ENCODE measurements at regions not wholly inside any gene's neighbourhood (a gene's known extent, or its start where the extent isn't known, plus 50 kb on each side); places are given as distances from the start of the nearest gene placed in this dataset.
"Not testable (repeated sequence)": the region's sequence is repeated elsewhere in the genome, so short reads cannot be mapped to it uniquely, and the experiment has no call there.

DNA sequence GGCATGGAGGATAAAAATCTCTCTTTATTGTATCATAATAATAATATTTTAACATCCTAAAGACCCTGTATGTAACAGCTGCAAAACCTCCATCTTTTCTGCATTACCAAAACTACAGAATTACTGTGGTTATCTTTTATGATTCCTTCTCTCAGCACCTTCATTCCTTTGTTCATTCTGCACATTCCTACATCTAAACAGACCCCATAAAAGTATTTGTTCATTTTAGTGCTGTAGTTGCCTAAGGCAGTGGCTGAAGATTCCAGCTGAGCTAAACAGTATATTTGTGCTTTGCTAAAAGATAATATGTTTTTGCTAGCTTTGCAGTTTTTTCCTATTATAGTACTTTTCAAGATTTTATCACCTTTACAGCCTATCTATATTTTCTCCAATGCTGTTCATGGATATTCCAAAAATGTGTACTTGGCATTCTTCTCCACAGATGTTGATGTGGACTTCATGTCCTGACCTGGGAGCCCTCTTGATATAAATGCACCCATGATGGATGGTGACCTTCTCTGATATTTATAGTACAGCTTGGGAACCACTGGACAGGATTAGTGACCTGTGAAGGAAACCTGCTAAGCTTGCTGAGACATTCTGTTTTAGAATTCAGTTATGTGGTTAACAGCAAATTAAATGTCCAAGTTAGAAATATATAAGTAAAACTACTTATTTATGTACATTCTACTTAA is 2832.9 kb upstream of the PCDH20 start:
- no peak for DNase-seq (ENCODE audit: low spot score)

DNA sequence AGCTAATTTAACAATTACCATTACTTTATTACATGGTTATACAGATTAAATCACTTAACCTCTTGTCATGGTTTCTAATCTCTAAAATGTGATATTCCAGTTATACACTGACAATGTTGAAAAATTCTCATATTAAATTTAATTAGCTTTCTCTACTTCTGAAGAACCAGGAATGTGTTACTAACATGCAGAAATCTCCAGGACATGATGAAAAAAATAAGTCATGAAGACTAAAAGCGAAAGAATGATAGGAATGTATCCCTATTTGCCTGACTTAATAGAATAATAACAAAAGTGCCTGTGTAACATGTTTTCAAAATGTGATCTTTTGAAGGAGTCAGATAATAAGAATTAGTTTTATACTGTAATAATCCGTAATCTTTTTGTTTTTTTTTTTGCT is 2823.7 kb upstream of the PCDH20 start:
- no peak for DNase-seq (ENCODE audit: low spot score)

DNA sequence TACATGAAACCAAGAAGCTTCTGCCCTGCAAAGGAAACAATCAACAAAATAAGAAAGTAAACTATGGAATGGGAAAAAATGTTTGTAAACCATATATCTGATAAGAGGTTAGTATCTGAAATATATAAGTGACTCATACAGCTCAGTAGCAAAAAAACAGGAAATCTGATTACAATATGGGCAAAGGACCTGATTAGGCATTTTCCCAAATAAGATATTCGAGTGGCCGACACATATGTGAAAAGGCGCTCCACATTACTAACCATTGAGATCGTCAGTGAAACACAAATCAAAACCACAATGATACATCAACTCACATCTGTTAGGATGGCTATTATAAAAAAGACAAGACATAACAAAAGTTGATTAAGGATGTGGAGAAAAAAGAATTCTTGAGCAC is 2818.6 kb upstream of the PCDH20 start:
- no peak for DNase-seq (ENCODE audit: low spot score)

DNA sequence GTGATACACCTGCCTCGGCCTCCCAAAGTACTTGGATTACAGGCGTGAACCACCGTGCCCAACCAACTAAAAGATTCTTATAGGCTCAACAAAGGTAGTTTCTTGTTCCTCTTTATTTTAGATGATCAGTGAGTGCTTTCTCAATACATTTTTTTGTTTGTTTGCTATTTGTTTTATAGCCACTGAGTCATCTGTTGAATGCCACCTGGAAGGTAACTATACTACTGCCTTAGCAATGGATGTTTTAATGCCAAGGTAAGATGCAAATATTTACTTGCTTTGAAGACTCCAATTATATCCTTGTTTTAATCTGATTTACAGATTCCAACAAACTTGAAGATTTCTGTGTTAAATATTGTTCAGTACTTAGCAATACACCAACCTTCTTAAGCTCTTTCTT is 2807.4 kb upstream of the PCDH20 start:
- DNase-seq (ENCODE audit: low spot score) = no peak

DNA sequence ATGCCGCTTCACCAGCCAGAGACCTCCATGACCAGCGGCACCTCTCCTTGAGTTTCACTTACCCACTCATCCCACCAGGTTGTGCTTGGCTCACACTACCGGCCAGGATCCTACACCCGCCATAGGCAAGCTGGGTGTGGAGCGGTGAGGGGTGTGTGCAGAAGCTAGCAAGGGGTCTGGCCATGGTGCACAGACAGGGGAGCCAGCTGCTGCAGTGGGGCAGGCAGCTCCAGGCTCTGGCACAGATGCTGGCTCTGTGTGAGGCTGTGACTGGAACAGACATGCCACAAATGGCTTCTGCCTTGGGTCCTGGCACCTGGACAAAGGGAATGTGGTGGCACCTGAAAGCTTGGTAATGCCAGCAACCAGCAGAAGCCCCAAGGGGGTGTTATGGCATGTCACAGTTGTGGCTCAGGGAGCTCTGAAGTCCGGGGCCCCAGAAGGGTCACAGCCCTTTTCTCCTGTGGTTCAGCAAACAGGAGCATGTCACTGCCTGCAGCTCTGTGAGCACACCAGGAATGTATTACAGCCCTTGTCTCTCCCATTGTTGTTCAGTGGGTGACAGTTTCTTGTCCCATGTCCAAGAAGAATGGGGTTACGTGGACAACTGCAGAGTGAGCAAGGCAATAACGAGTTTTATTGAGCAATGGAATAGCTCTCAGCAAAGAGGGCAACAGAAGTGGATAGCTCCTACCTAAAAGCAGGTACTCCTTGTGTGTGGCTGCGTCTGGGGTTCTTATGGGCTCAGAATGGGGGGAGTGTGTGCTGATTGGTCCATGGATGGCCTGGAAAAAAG is 2791.0 kb upstream of the PCDH20 start:
- no peak for DNase-seq (ENCODE audit: low spot score)

DNA sequence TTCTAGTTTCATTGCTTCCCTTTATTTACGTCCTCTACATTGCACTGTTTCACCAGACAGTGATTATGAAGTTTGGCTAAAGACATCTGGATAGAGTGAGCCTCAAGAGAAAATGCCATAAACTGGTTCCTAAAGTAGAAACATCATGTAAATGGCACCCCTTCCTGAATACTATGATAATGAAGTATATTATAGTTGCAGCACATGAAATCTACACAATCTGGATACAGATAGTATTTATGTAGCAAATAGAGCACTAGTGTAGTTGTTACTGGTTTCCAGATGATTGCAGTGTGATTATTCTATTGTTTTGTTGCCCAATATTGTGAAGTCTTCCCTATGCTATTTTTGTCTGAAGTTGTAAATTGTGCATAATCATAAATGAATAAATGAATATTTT is 2786.9 kb upstream of the PCDH20 start:
- no peak for DNase-seq (ENCODE audit: low spot score)

DNA sequence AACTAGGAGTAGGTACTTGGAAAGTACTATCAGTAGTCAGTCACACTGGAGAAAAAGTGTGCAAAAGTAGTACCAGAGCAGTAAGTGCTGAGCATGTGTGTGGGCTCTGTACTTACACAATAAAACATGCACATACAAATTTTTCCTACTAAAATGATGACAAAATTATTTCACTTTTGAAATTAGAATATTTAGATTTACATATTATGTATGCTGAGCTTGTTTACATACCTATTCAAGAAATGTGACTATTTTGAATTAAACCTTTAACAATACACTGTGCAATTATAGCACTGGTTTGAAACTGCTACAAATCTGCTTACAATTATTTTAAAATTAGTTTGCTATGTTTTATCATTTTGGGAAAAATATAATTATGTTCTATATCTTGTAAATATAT is 2781.6 kb upstream of the PCDH20 start:
- no peak for DNase-seq (ENCODE audit: low spot score)

DNA sequence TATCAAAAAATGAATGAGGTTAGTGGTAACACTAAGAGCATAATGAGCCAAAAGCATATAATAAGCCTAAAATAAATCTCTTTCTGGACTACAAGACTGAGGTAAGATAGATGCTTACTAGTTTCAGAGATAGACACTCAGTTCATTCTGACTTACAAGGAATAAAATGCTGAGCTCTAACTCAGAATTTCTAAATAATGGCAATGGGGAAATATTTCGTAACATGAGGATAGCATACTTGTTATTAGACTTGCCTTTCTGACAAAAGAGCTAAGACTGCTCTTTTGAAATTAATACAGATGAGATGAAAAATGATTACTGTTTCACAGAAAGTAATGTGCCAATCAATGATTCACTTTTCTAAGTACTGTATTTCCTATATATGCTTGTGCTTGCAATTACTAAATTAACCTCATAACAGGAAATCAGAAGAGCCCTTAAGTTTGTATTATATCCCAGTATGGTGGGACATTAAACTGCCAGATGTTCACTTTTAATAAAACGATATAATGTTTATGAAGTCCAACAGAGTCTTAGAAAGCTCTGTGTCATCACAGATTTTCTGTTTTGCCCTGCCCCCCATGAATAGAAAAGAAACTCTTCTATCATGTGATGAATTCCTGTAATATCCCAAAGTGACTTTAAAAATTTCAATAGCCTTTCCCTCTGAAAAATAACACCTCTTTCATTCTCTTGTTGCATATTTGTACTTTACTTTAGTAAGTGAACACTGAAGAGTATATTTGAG is 2771.0 kb upstream of the PCDH20 start:
- DNase-seq (ENCODE audit: low spot score) = no peak

DNA sequence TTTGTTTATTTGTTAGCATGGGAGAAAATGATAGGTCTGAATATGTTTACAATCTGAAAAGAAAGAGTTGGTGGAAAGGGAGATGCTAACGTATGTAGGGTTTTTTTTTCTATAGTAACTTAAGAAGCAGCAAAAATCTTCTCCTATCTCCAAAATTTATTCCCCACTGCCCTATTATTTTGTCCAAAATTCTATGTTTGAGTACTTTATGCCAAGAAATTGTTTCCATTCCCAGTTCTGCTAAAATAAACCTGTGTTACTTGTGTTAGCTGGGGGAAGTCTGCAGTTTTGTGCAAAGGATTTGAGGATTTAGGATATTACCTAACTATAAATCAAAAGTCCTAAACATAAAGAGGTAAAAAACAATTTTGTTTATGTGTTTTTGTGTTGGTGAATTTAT is 2770.4 kb upstream of the PCDH20 start:
- DNase-seq (ENCODE audit: low spot score) = no peak

DNA sequence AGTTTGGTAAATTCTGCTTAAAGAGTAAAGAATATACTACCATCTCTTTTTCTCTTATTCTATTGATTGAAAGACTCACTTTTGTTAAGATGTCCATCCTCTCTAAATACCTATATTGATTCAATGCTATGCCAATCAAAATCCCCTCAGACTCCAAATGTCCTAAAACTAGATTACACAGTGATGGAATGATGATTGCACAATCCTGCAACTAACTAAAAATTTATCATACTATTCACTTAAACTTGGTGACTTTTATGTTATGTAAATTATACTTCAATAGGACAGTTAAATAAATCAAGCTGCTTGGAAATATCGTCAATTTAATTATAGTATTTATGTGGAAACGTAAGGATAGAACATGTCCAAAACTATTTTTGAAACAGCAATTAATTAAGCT is 2765.1 kb upstream of the PCDH20 start:
- DNase-seq (ENCODE audit: low spot score) = no peak

DNA sequence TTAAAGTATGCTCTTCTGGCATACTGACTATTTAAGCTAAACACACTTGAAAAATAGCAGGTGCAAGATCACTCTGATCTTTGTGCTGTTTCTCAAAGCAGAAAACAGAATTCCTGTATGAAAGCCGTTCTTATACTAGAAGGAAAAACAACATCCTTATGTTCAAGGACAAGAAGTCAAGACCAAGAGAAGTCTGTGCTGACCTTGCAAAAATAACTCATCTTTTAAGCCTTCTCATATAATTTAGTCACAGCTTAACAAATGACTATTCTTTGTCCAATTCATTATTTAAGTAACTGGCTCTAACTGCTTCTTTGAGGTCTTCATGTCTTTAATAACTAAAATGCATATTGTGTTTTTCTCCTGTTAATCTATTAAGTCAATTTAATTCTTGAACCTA is 2750.2 kb upstream of the PCDH20 start:
- no peak for DNase-seq (ENCODE audit: low spot score)

DNA sequence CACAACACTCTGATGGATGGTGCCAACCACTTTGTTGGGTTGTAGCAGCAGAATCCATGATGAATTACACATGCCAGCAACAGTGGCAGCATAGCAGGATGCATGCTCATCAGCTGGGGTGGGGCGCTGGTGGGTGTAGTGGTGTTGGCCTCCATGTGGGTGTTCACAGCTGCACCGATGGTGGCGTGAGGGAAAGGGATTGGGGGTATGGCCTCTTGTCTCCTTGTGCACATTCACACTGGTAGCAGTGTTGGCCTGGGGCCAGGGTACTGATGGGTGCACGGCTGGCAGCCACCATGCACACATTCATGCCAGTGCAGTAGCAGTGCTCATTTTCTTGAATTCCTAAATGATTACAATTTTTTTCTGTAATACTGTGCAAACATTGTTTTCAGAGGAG is 2748.8 kb upstream of the PCDH20 start:
- no peak for DNase-seq (ENCODE audit: low spot score)

DNA sequence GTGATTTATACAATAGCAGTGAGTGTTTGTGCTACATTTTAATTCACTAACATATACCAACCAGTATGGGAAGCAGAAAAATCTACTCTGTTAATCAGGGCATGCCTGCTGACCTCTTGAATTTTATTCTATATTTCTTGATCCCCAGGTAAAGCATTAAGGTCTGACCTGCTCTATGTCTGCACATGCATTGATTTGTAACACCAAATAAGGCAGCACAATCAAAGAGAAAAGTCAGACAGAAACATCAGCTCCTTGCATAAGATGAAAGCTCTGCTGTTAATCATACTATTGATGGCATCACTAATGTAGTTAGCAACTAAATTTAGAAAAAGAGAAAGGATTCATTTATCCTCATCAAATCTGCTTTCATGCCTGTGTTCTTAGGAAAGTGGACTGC is 2744.8 kb upstream of the PCDH20 start:
- peak; percentile 69 for DNase-seq (ENCODE audit: low spot score)

DNA sequence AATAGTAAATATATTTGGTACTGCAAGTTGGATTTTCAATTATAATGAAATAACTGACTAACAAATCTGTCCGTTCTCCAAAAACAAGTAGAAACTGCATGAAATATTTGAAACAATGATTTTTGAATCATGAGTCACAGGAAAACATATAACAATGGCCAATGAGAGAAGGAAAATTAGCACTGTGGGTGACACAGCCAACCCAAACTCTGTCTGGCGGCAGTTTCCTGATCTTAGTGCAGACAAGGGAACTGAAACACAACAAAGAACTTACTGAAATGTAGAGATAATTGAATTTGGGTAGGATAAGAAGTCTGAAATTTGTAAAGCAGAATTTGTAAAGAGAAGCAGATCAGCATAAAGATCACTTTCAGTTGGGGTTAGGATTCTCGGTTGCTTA is 2743.3 kb upstream of the PCDH20 start:
- peak; percentile 78 for DNase-seq (ENCODE audit: low spot score)

DNA sequence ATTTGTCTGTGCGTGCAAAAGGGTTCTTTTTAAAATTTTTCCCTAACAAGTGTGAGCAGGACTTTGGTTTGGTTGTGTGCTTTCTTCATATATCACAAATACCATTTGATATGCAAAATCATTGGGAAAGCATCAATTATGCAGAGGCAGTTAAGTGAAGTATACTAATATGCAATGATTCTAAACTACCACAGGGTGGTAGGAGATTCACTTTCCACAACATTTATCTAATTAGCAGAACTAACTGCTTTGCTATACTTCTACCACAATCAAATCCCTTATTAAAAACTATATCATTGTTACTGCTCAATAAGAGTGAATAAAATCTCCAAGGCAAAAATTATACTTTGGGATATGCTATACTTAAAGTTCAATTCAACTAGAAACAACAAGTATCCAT is 2738.9 kb upstream of the PCDH20 start:
- DNase-seq (ENCODE audit: low spot score) = no peak

DNA sequence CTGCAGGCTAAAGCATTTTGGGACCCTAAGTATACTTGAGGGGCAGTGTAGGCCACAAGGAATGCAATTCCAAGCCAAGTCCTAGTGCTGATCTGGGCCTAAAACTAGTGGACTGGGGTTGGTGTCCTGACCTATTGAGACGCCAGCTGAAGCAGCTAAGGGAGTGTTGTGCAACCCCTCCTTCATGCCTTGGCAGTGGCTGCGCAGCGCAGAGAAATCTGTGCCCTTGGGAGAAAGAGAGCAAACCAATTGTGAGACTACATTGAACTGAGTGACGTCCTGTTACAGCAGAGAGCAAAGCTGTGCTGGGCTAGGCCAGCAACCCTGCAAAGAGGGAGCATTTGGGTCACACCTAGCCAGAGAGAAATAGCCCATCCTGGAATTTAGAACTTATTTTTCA is 2715.0 kb upstream of the PCDH20 start:
- DNase-seq (ENCODE audit: low spot score) = no peak

DNA sequence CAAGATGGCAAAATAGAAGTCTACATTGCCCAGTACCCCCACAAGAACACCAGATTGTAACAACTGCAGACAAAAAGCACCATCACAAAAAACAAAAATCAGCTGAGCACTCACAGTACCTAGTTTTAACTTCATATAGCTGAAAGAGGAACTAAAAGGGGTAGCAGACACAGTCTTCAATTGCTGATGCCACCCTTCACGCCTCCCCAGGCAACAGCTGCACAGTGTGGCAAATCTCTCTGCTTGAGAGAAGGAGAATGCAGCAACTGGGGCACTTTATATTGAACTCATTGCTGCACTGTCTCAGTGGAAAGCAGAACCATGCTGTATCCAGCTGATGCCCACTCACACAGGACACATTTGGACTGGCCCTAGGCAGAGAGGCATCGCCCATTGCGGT is 2714.5 kb upstream of the PCDH20 start:
- DNase-seq (ENCODE audit: low spot score) = no peak

DNA sequence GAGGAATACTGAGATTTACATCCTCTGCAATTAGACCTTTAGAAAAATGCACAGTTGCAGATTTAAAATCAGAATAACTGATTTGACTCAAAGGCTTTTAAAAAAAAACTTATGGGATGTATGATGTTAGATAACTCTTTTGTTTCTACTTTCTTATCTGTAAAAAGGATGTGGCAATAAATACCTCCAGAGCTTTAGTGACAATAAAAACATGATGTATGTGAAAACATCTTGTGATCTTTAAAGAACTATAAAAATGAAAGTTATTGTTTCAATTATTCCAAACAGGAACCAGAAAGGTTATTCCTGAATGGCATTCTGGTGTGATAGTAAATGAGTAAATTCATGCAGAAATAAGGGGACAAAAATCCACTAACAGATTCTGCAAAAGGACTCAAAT is 2712.2 kb upstream of the PCDH20 start:
- DNase-seq (ENCODE audit: low spot score) = no peak

DNA sequence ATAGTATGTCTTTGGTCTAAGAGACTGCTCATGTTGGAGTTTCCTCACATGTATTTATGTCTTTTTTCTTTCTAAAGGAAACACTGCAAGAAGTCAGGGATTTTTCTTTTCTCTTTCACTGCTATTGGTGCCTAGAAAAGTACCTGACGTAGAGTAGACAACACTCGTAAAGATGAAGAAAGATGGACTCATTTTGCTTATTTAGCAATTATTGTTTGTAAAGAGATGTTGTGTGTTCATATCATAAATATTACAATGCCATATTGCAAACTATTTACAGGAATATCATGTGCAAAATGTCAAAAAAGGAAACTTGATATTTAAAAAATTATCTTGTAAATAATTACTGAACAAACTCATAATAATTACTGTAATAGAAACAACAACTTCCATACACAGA is 2711.5 kb upstream of the PCDH20 start:
- no peak for DNase-seq (ENCODE audit: low spot score)

DNA sequence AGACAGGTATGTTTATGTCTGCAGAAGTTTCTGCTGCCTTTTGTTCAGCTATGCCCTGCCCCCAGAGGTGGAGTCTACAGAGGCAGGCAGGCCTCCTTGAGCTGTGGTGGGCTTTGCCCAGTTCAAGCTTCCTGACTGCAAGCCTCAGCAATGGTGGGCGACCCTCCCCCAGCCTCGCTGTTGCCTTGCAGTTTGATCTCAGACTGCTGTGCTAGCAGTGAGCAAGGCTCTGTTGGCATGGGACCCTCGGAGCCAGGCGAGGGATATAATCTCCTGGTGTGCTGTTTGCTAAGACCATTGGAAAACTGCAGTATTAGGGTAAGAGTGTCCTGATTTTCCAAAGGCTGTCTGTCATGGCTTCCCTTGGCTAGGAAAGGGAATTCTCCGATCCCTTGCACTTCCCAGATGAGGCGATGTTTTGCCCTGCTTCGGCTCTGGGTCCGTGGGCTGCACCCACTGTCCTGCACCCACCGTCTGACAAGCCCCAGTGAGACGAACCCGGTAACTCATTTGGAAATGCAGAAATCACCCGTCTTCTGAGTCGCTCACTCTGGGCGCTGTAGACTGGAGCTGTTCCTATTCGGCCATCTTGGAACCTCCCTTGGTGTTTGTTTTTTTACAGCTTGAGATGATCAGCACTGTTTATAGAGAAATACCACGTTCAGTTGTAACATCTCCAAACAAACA is 2705.5 kb upstream of the PCDH20 start:
- not testable (repeated sequence) for DNase-seq (ENCODE audit: low spot score)

DNA sequence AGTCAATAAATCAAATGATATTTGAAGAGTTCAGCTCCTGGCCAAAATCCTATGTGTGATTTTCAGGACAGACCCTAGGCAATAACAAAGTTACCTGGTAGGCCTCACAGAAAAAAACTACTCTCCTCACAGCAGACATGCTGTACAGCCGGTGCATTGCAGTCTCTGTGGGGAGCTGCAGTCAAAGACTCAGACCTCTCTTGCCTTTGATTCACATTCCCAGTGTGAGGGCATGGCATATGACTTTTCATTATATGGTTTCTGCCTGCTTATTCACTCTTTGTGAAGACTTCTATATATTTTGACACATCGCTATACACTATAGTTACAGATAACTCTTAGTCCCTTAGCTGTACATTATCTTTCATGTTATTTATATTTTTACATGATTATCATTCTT is 2684.3 kb upstream of the PCDH20 start:
- DNase-seq (ENCODE audit: low spot score) = no peak

DNA sequence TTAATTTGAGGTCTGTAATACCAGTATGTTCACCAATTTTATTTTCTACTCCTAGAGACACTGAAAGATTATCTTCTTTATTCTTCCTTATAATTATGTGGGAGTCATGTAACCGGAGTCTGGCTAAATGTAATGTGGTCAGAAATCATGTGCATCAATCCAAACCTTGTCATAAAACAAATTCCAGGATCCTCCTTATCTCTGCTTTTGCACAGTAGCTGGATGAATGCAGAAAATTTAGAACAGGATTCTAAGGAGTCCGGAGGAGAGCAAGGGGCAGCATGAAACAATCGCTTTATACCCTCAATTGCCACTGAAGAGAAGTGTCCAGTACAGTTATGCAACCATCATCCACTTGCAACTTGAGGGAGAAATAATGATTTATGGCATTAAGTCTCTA is 2674.7 kb upstream of the PCDH20 start:
- no peak for DNase-seq (ENCODE audit: low spot score)

Data from SK-N-DZ (cell line).